ENCODE measurements at regions not wholly inside any gene's neighbourhood (a gene's known extent, or its start where the extent isn't known, plus 50 kb on each side); places are given as distances from the start of the nearest gene placed in this dataset.

- WGBS (ENCODE audit: insufficient coverage), result 67% methylated on average over 1 of the region's 2 CpGs
- H3K4me3 ChIP-seq (ENCODE audit: control insufficient read depth in 1 of 7, extremely low read depth in 1 of 7, insufficient read depth in 4 of 7, low read depth in 2 of 7, low read length in 6 of 7), result no peak overlapping the region
- no peaks in the 10 kb centered on the region for H3K9me3 ChIP-seq (ENCODE audit: control extremely low read depth in 1 of 5, control insufficient read depth in 4 of 5, insufficient read depth in 2 of 5, low read depth in 1 of 5, low read length in 4 of 5)
- ChIA-PET POLR2A (no interaction called here), CTCF (interaction anchor here (1.0 kb wide), 1 partner anchor 113 kb away, joined by 3 read pairs; no protein-coding TSS in a partner anchor)
- no peaks in the 10 kb centered on the region for H3K36me3 ChIP-seq (ENCODE audit: control insufficient read depth in 4 of 4, insufficient read depth in 4 of 4, low read length in 3 of 4)
- DNase-seq, result no peak
- no peaks in the 10 kb centered on the region for H3K4me1 ChIP-seq (ENCODE audit: control extremely low read depth in 1 of 4, control insufficient read depth in 4 of 4, insufficient read depth in 4 of 4, low read length in 3 of 4)
- H3K27ac ChIP-seq (ENCODE audit: insufficient read depth in 1 of 2, low read depth in 1 of 2, low read length in 2 of 2, poor library complexity in 1 of 2, severe bottlenecking in 2 of 2), result no peak overlapping the region
- H3K27me3 ChIP-seq (replicated peaks in 2 of 5; ENCODE audit: control insufficient read depth in 4 of 5, insufficient read depth in 5 of 5, low read length in 4 of 5), result no peaks in the 10 kb centered on the region
Observed at GRCh38 chr4:56745042-56745441, 63.9 kb upstream of the HOPX start.

GRCh38 chr4:56744030-56744429 lies 62.9 kb upstream of the HOPX start:
- POLR2A ChIA-PET, result no interaction called here
- Histone ChIP-seq H3K9me3 (ENCODE audit: control extremely low read depth in 1 of 5, control insufficient read depth in 4 of 5, insufficient read depth in 2 of 5, low read depth in 1 of 5, low read length in 4 of 5) (no peaks in the 10 kb centered on the region), H3K4me3 (ENCODE audit: control insufficient read depth in 1 of 7, extremely low read depth in 1 of 7, insufficient read depth in 4 of 7, low read depth in 2 of 7, low read length in 6 of 7) (no peak overlapping the region), H3K4me1 (ENCODE audit: control extremely low read depth in 1 of 4, control insufficient read depth in 4 of 4, insufficient read depth in 4 of 4, low read length in 3 of 4) (peaks cover 0 to 2% (median 0%) of the 10 kb centered on the region in 4 experiments), H3K27ac (ENCODE audit: insufficient read depth in 1 of 2, low read depth in 1 of 2, low read length in 2 of 2, poor library complexity in 1 of 2, severe bottlenecking in 2 of 2) (no peak overlapping the region), H3K27me3 (replicated peaks in 2 of 5; ENCODE audit: control insufficient read depth in 4 of 5, insufficient read depth in 5 of 5, low read length in 4 of 5) (no peaks in the 10 kb centered on the region), H3K36me3 (ENCODE audit: control insufficient read depth in 4 of 4, insufficient read depth in 4 of 4, low read length in 3 of 4) (no peaks in the 10 kb centered on the region)
- CTCF ChIA-PET, result interaction anchor here (1.0 kb wide), 1 partner anchor 12 kb away, joined by 3 read pairs; no protein-coding TSS in a partner anchor
- no peak for DNase-seq
- no CpG with 5 or more reads among the region's 1 CpG for WGBS (ENCODE audit: insufficient coverage)

- WGBS (ENCODE audit: insufficient coverage), result 100% methylated on average over 1 of the region's 1 CpG
Observed at GRCh38 chr4:56743550-56743949, 62.5 kb upstream of the HOPX start.

GRCh38 chr4:56742080-56742871 lies 61.2 kb upstream of the HOPX start:
- DNase-seq, result no peak
- Histone ChIP-seq H3K4me1 (ENCODE audit: control extremely low read depth in 1 of 4, control insufficient read depth in 4 of 4, insufficient read depth in 4 of 4, low read length in 3 of 4) (peaks cover 0 to 3% (median 0%) of the 10 kb centered on the region in 4 experiments), H3K27me3 (replicated peaks in 2 of 5; ENCODE audit: control insufficient read depth in 4 of 5, insufficient read depth in 5 of 5, low read length in 4 of 5) (no peaks in the 10 kb centered on the region), H3K4me3 (ENCODE audit: control insufficient read depth in 1 of 7, extremely low read depth in 1 of 7, insufficient read depth in 4 of 7, low read depth in 2 of 7, low read length in 6 of 7) (no peak overlapping the region), H3K27ac (ENCODE audit: insufficient read depth in 1 of 2, low read depth in 1 of 2, low read length in 2 of 2, poor library complexity in 1 of 2, severe bottlenecking in 2 of 2) (no peak overlapping the region), H3K36me3 (ENCODE audit: control insufficient read depth in 4 of 4, insufficient read depth in 4 of 4, low read length in 3 of 4) (no peaks in the 10 kb centered on the region), H3K9me3 (ENCODE audit: control extremely low read depth in 1 of 5, control insufficient read depth in 4 of 5, insufficient read depth in 2 of 5, low read depth in 1 of 5, low read length in 4 of 5) (no peaks in the 10 kb centered on the region)
- 92% methylated on average over 6 of the region's 8 CpGs for WGBS (ENCODE audit: insufficient coverage)
- ChIA-PET POLR2A (no interaction called here), CTCF (interaction anchor here (1.6 kb wide), 1 partner anchor 21 kb away, joined by 3 read pairs; no protein-coding TSS in a partner anchor)

More at GRCh38 chr4:56743550-56743949, 62.5 kb upstream of the HOPX start:
- no peak overlapping the region for H3K4me3 ChIP-seq (ENCODE audit: control insufficient read depth in 1 of 7, extremely low read depth in 1 of 7, insufficient read depth in 4 of 7, low read depth in 2 of 7, low read length in 6 of 7)
- peaks cover 0 to 3% (median 0%) of the 10 kb centered on the region in 4 experiments for H3K4me1 ChIP-seq (ENCODE audit: control extremely low read depth in 1 of 4, control insufficient read depth in 4 of 4, insufficient read depth in 4 of 4, low read length in 3 of 4)
- no peaks in the 10 kb centered on the region for H3K27me3 ChIP-seq (replicated peaks in 2 of 5; ENCODE audit: control insufficient read depth in 4 of 5, insufficient read depth in 5 of 5, low read length in 4 of 5)
- ChIA-PET CTCF (interaction anchor here (1.0 kb wide), 1 partner anchor 12 kb away, joined by 3 read pairs; no protein-coding TSS in a partner anchor), POLR2A (no interaction called here)
- H3K36me3 ChIP-seq (ENCODE audit: control insufficient read depth in 4 of 4, insufficient read depth in 4 of 4, low read length in 3 of 4), result no peaks in the 10 kb centered on the region
- DNase-seq, result no peak
- no peak overlapping the region for H3K27ac ChIP-seq (ENCODE audit: insufficient read depth in 1 of 2, low read depth in 1 of 2, low read length in 2 of 2, poor library complexity in 1 of 2, severe bottlenecking in 2 of 2)
- H3K9me3 ChIP-seq (ENCODE audit: control extremely low read depth in 1 of 5, control insufficient read depth in 4 of 5, insufficient read depth in 2 of 5, low read depth in 1 of 5, low read length in 4 of 5), result no peaks in the 10 kb centered on the region

- no CpG with 5 or more reads among the region's 1 CpG for WGBS (ENCODE audit: insufficient coverage)
- H3K27ac ChIP-seq (ENCODE audit: insufficient read depth in 1 of 2, low read depth in 1 of 2, low read length in 2 of 2, poor library complexity in 1 of 2, severe bottlenecking in 2 of 2), result no peak overlapping the region
- no peaks in the 10 kb centered on the region for H3K27me3 ChIP-seq (replicated peaks in 2 of 5; ENCODE audit: control insufficient read depth in 4 of 5, insufficient read depth in 5 of 5, low read length in 4 of 5)
- no peak overlapping the region for H3K4me3 ChIP-seq (ENCODE audit: control insufficient read depth in 1 of 7, extremely low read depth in 1 of 7, insufficient read depth in 4 of 7, low read depth in 2 of 7, low read length in 6 of 7)
- H3K4me1 ChIP-seq (ENCODE audit: control extremely low read depth in 1 of 4, control insufficient read depth in 4 of 4, insufficient read depth in 4 of 4, low read length in 3 of 4), result peaks cover 0 to 3% (median 0%) of the 10 kb centered on the region in 4 experiments
- CTCF ChIA-PET, result interaction anchor here (1.6 kb wide), 1 partner anchor 20 kb away, joined by 3 read pairs; no protein-coding TSS in a partner anchor
- DNase-seq, result no peak
- no peaks in the 10 kb centered on the region for H3K9me3 ChIP-seq (ENCODE audit: control extremely low read depth in 1 of 5, control insufficient read depth in 4 of 5, insufficient read depth in 2 of 5, low read depth in 1 of 5, low read length in 4 of 5)
- H3K36me3 ChIP-seq (ENCODE audit: control insufficient read depth in 4 of 4, insufficient read depth in 4 of 4, low read length in 3 of 4), result no peaks in the 10 kb centered on the region
- POLR2A ChIA-PET, result no interaction called here
Observed at GRCh38 chr4:56741595-56741994, 60.5 kb upstream of the HOPX start.

- CTCF ChIA-PET, result interaction anchor here (1.2 to 1.4 kb wide), 2 partner anchors 8 to 35 kb away, joined by 3 read pairs; no protein-coding TSS in a partner anchor
- WGBS (ENCODE audit: insufficient coverage), result 79% methylated on average over 2 of the region's 4 CpGs
- DNase-seq, result no peak
- H3K36me3 ChIP-seq (ENCODE audit: control insufficient read depth in 4 of 4, insufficient read depth in 4 of 4, low read length in 3 of 4), result no peaks in the 10 kb centered on the region
- no peak overlapping the region for H3K4me3 ChIP-seq (ENCODE audit: control insufficient read depth in 1 of 7, extremely low read depth in 1 of 7, insufficient read depth in 4 of 7, low read depth in 2 of 7, low read length in 6 of 7)
- H3K27ac ChIP-seq (ENCODE audit: insufficient read depth in 1 of 2, low read depth in 1 of 2, low read length in 2 of 2, poor library complexity in 1 of 2, severe bottlenecking in 2 of 2), result no peak overlapping the region
- H3K9me3 ChIP-seq (ENCODE audit: control extremely low read depth in 1 of 5, control insufficient read depth in 4 of 5, insufficient read depth in 2 of 5, low read depth in 1 of 5, low read length in 4 of 5), result no peaks in the 10 kb centered on the region
- POLR2A ChIA-PET, result no interaction called here
- H3K4me1 ChIP-seq (ENCODE audit: control extremely low read depth in 1 of 4, control insufficient read depth in 4 of 4, insufficient read depth in 4 of 4, low read length in 3 of 4), result peaks cover 0 to 3% (median 0%) of the 10 kb centered on the region in 4 experiments
- no peaks in the 10 kb centered on the region for H3K27me3 ChIP-seq (replicated peaks in 2 of 5; ENCODE audit: control insufficient read depth in 4 of 5, insufficient read depth in 5 of 5, low read length in 4 of 5)
Observed at GRCh38 chr4:56739066-56739777, 58.1 kb upstream of the HOPX start.

GRCh38 chr4:56737666-56738065 lies 56.6 kb upstream of the HOPX start:
- H3K9me3 ChIP-seq (ENCODE audit: control extremely low read depth in 1 of 5, control insufficient read depth in 4 of 5, insufficient read depth in 2 of 5, low read depth in 1 of 5, low read length in 4 of 5), result no peaks in the 10 kb centered on the region
- DNase-seq, result no peak
- 98% methylated on average over 7 of the region's 8 CpGs for WGBS (ENCODE audit: insufficient coverage)
- peaks cover 0 to 3% (median 0%) of the 10 kb centered on the region in 4 experiments for H3K4me1 ChIP-seq (ENCODE audit: control extremely low read depth in 1 of 4, control insufficient read depth in 4 of 4, insufficient read depth in 4 of 4, low read length in 3 of 4)
- no peak overlapping the region for H3K4me3 ChIP-seq (ENCODE audit: control insufficient read depth in 1 of 7, extremely low read depth in 1 of 7, insufficient read depth in 4 of 7, low read depth in 2 of 7, low read length in 6 of 7)
- H3K27ac ChIP-seq (ENCODE audit: insufficient read depth in 1 of 2, low read depth in 1 of 2, low read length in 2 of 2, poor library complexity in 1 of 2, severe bottlenecking in 2 of 2), result no peak overlapping the region
- CTCF ChIA-PET, result no interaction called here
- POLR2A ChIA-PET, result no interaction called here
- no peaks in the 10 kb centered on the region for H3K36me3 ChIP-seq (ENCODE audit: control insufficient read depth in 4 of 4, insufficient read depth in 4 of 4, low read length in 3 of 4)
- H3K27me3 ChIP-seq (replicated peaks in 2 of 5; ENCODE audit: control insufficient read depth in 4 of 5, insufficient read depth in 5 of 5, low read length in 4 of 5), result no peaks in the 10 kb centered on the region
